Activated T-cell treated with anti-CD3 and anti-CD28 coated beads, Interleukin-2, amount 50 U/mL, for 72 hours (primary cell): ENCODE measurements at regions not wholly inside any gene's neighbourhood (a gene's known extent, or its start where the extent isn't known, plus 50 kb on each side); places are given as distances from the start of the nearest gene placed in this dataset.
"Not testable (repeated sequence)": the region's sequence is repeated elsewhere in the genome, so short reads cannot be mapped to it uniquely, and the experiment has no call there.

Experiments
- ATAC-seq, 2 donors: fragments of 150-1000 bp; cut with Tn5 transposase; replicated peaks in 1 of 2; 2 replicates each; pipeline ENCODE4 v1.10.0; 2021; ENCODE audit warnings: moderate library complexity in 2 of 2, mild to moderate bottlenecking in 1 of 2
- DNase-seq, 2 donors: peaks; one replicate each; pipeline ENCODE4 v3.0.0; 2021 to 2022; ENCODE audit warnings: mixed read lengths in 1 of 2
- H3K27ac Mint-ChIP-seq: one replicate; pipeline ENCODE4 v1.8.0; 2022; ENCODE audit warnings: mild to moderate bottlenecking, moderate library complexity, mixed read lengths
- H3K27me3 Mint-ChIP-seq: one replicate; pipeline ENCODE4 v1.8.0; 2022; ENCODE audit warnings: low read depth, mixed read lengths
- H3K36me3 Mint-ChIP-seq, 2 donors: one replicate each; pipeline ENCODE4 v1.8.0; 2022; ENCODE audit warnings: mixed read lengths in 2 of 2, mild to moderate bottlenecking in 1 of 2; ENCODE audit not compliant: insufficient read depth in 2 of 2
- H3K4me1 Mint-ChIP-seq: one replicate; pipeline ENCODE4 v1.8.0; 2022; ENCODE audit warnings: low read depth, mixed read lengths
- H3K4me3 Mint-ChIP-seq, 2 donors: one replicate each; pipeline ENCODE4 v1.8.0; 2022; ENCODE audit warnings: mild to moderate bottlenecking in 2 of 2, mixed read lengths in 2 of 2, moderate library complexity in 2 of 2
- H3K9me3 Mint-ChIP-seq, 2 donors: one replicate each; pipeline ENCODE4 v1.8.0; 2022; ENCODE audit warnings: mixed read lengths in 2 of 2

GRCh38 chr15:87538327-87538834 is 718.2 kb downstream of the NTRK3 start:
- ATAC-seq (no peak), DNase-seq (no peak)
- no peaks in the 10 kb centered on the region for H3K4me1 Mint-ChIP-seq
- H3K9me3 Mint-ChIP-seq, result peaks cover 3 to 5% of the 10 kb centered on the region in 2 donors
- no peak overlapping the region for H3K27ac Mint-ChIP-seq
- peaks cover 0 to 2% of the 10 kb centered on the region in 2 donors for H3K36me3 Mint-ChIP-seq
- H3K4me3 Mint-ChIP-seq, result no peak overlapping the region
- H3K27me3 Mint-ChIP-seq, result no peaks in the 10 kb centered on the region

- Mint-ChIP-seq H3K4me3 (no peak overlapping the region), H3K27me3 (no peaks in the 10 kb centered on the region), H3K36me3 (peaks cover 0 to 3% of the 10 kb centered on the region in 2 donors), H3K27ac (no peak overlapping the region), H3K9me3 (peaks cover 3 to 6% of the 10 kb centered on the region in 2 donors), H3K4me1 (no peaks in the 10 kb centered on the region)
- no peak for ATAC-seq
- DNase-seq, result no peak
These were observed 719.2 kb downstream of the NTRK3 start for GRCh38 chr15:87537295-87537694.

GRCh38 chr15:87533637-87534036 is 722.9 kb downstream of the NTRK3 start:
- not testable (repeated sequence) for H3K36me3 Mint-ChIP-seq, DNase-seq, H3K4me1 Mint-ChIP-seq, H3K27me3 Mint-ChIP-seq, H3K9me3 Mint-ChIP-seq, H3K27ac Mint-ChIP-seq, H3K4me3 Mint-ChIP-seq, ATAC-seq

GRCh38 chr15:87528873-87529272 is 727.7 kb downstream of the NTRK3 start:
- no peaks in the 10 kb centered on the region for H3K27me3 Mint-ChIP-seq
- H3K4me3 Mint-ChIP-seq, result no peak overlapping the region
- DNase-seq (no peak), ATAC-seq (no peak)
- peaks cover 6% of the 10 kb centered on the region in 2 donors for H3K9me3 Mint-ChIP-seq
- H3K36me3 Mint-ChIP-seq, result peaks cover 0 to 3% of the 10 kb centered on the region in 2 donors
- no peak overlapping the region for H3K27ac Mint-ChIP-seq
- H3K4me1 Mint-ChIP-seq, result no peaks in the 10 kb centered on the region

GRCh38 chr15:87527875-87528274 is 728.7 kb downstream of the NTRK3 start:
- H3K27ac Mint-ChIP-seq, result no peak overlapping the region
- H3K36me3 Mint-ChIP-seq, result no peaks in the 10 kb centered on the region
- peaks cover 1 to 2% of the 10 kb centered on the region in 2 donors for H3K9me3 Mint-ChIP-seq
- H3K27me3 Mint-ChIP-seq, result no peaks in the 10 kb centered on the region
- no peaks in the 10 kb centered on the region for H3K4me1 Mint-ChIP-seq
- ATAC-seq (no peak), DNase-seq (no peak)
- H3K4me3 Mint-ChIP-seq, result no peak overlapping the region

GRCh38 chr15:87527416-87527815 is 729.1 kb downstream of the NTRK3 start:
- DNase-seq (no peak), ATAC-seq (no peak)
- no peaks in the 10 kb centered on the region for H3K27me3 Mint-ChIP-seq
- H3K4me3 Mint-ChIP-seq, result no peak overlapping the region
- no peaks in the 10 kb centered on the region for H3K36me3 Mint-ChIP-seq
- peaks cover 1 to 2% of the 10 kb centered on the region in 2 donors for H3K9me3 Mint-ChIP-seq
- H3K27ac Mint-ChIP-seq, result no peak overlapping the region
- H3K4me1 Mint-ChIP-seq, result no peaks in the 10 kb centered on the region

GRCh38 chr15:87523516-87523915 is 733.0 kb downstream of the NTRK3 start:
- Mint-ChIP-seq H3K27ac (no peak overlapping the region), H3K36me3 (no peaks in the 10 kb centered on the region), H3K4me1 (no peaks in the 10 kb centered on the region), H3K9me3 (peaks cover 1 to 4% of the 10 kb centered on the region in 2 donors), H3K4me3 (no peak overlapping the region), H3K27me3 (no peaks in the 10 kb centered on the region)
- no peak for DNase-seq
- no peak for ATAC-seq

GRCh38 chr15:87522997-87523396 is 733.5 kb downstream of the NTRK3 start:
- ATAC-seq (no peak), DNase-seq (no peak)
- Mint-ChIP-seq H3K27me3 (no peaks in the 10 kb centered on the region), H3K4me1 (no peaks in the 10 kb centered on the region), H3K9me3 (peaks cover 1 to 4% of the 10 kb centered on the region in 2 donors), H3K27ac (no peak overlapping the region), H3K36me3 (no peaks in the 10 kb centered on the region), H3K4me3 (no peak overlapping the region)

- Mint-ChIP-seq H3K9me3 (peaks cover 0 to 2% of the 10 kb centered on the region in 2 donors), H3K27me3 (no peaks in the 10 kb centered on the region), H3K4me3 (no peak overlapping the region), H3K4me1 (no peaks in the 10 kb centered on the region), H3K36me3 (no peaks in the 10 kb centered on the region), H3K27ac (no peak overlapping the region)
- no peak for DNase-seq
- no peak for ATAC-seq
These were observed 737.6 kb downstream of the NTRK3 start for GRCh38 chr15:87518957-87519356.

GRCh38 chr15:87508086-87508485 is 748.5 kb downstream of the NTRK3 start:
- DNase-seq (no peak), ATAC-seq (no peak)
- Mint-ChIP-seq H3K27me3 (no peaks in the 10 kb centered on the region), H3K4me1 (no peaks in the 10 kb centered on the region), H3K36me3 (peaks cover 0 to 3% of the 10 kb centered on the region in 2 donors), H3K9me3 (peaks cover 0 to 4% of the 10 kb centered on the region in 2 donors), H3K27ac (no peak overlapping the region), H3K4me3 (no peak overlapping the region)

GRCh38 chr15:87502173-87502572 is 754.4 kb downstream of the NTRK3 start:
- H3K36me3 Mint-ChIP-seq, result no peaks in the 10 kb centered on the region
- H3K27me3 Mint-ChIP-seq, result no peaks in the 10 kb centered on the region
- H3K27ac Mint-ChIP-seq, result no peak overlapping the region
- H3K4me1 Mint-ChIP-seq, result no peaks in the 10 kb centered on the region
- DNase-seq (no peak), ATAC-seq (no peak)
- no peak overlapping the region for H3K4me3 Mint-ChIP-seq
- peaks cover 0 to 2% of the 10 kb centered on the region in 2 donors for H3K9me3 Mint-ChIP-seq

- H3K4me1 Mint-ChIP-seq, result no peaks in the 10 kb centered on the region
- DNase-seq, result no peak
- no peak for ATAC-seq
- H3K4me3 Mint-ChIP-seq, result no peak overlapping the region
- peaks cover 0 to 1% of the 10 kb centered on the region in 2 donors for H3K9me3 Mint-ChIP-seq
- H3K27ac Mint-ChIP-seq, result no peak overlapping the region
- H3K27me3 Mint-ChIP-seq, result no peaks in the 10 kb centered on the region
- peaks cover 0 to 1% of the 10 kb centered on the region in 2 donors for H3K36me3 Mint-ChIP-seq
These were observed 756.3 kb downstream of the NTRK3 start for GRCh38 chr15:87500240-87500639.

- H3K36me3 Mint-ChIP-seq, result peaks cover 0 to 2% of the 10 kb centered on the region in 2 donors
These were observed 758.0 kb downstream of the NTRK3 start for GRCh38 chr15:87498560-87498959.

GRCh38 chr15:87496795-87497194 is 759.7 kb downstream of the NTRK3 start:
- Mint-ChIP-seq H3K9me3 (peaks cover 0 to 2% of the 10 kb centered on the region in 2 donors), H3K27ac (no peak overlapping the region), H3K36me3 (peaks cover 0 to 2% of the 10 kb centered on the region in 2 donors), H3K4me3 (no peak overlapping the region), H3K27me3 (no peaks in the 10 kb centered on the region), H3K4me1 (no peaks in the 10 kb centered on the region)
- ATAC-seq (no peak), DNase-seq (no peak)

More at GRCh38 chr15:87498560-87498959, 758.0 kb downstream of the NTRK3 start:
- Mint-ChIP-seq H3K4me3 (no peak overlapping the region), H3K27ac (no peak overlapping the region), H3K9me3 (peaks cover 0 to 2% of the 10 kb centered on the region in 2 donors), H3K4me1 (no peaks in the 10 kb centered on the region), H3K27me3 (no peaks in the 10 kb centered on the region)
- DNase-seq, result no peak
- no peak for ATAC-seq
